ENCODE measurements at regions not wholly inside any gene's neighbourhood (a gene's known extent, or its start where the extent isn't known, plus 50 kb on each side); places are given as distances from the start of the nearest gene placed in this dataset.

DNA sequence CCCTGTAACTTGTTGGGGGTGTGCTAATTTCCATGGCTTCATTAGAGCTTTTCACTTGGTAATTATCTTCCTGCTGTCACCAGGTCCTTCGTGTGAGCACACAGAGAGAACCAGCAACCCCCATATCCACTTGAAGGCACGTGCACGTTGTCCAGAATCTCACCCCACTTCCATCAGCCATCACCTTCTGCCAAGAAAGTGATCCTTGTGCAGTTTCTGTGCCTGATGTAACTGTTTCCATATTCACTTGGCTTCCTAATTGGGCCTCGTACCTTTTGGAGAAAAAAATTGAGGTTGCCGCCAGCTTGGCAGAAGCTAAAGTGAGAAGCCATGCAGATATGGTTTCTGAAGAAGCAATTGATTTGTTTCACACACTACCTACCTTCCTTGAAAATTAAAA, 153.7 kb upstream of the TSHZ2 start:
- Histone ChIP-seq H3K14ac (replicated peaks; ENCODE audit: low read depth, low read length) (no peak overlapping the region), H3K4me2 (ENCODE audit: low read depth, low read length) (no peak overlapping the region), H3K9me3 (ENCODE audit: control insufficient read depth, insufficient read depth, low read length) (peaks cover 3% of the 10 kb centered on the region; the same call in 1 of the 2 replicates), H2AFZ (replicated peaks; ENCODE audit: low read length, poor library complexity) (no peak overlapping the region), H3K4me3 (ENCODE audit: insufficient read depth, low read depth, low read length) (no peak overlapping the region), H3K79me1 (ENCODE audit: low read depth in 1 of 2, low read length in 2 of 2) (no peaks in the 10 kb centered on the region), H3K27ac (ENCODE audit: insufficient read depth, low read length) (no peak overlapping the region), H3K36me3 (ENCODE audit: control insufficient read depth, insufficient read depth, low read length) (no peaks in the 10 kb centered on the region), H4K5ac (ENCODE audit: low read depth, low read length) (no peak overlapping the region), H3K4ac (ENCODE audit: low read depth, low read length) (no peak overlapping the region), H2BK20ac (ENCODE audit: low read depth, low read length) (no peak overlapping the region), H3K4me1 (ENCODE audit: control insufficient read depth, insufficient read depth, low read length) (no peaks in the 10 kb centered on the region), H3K9ac (ENCODE audit: low read depth, low read length) (no peak overlapping the region), H3K27me3 (ENCODE audit: control insufficient read depth, insufficient read depth, low read length) (no peaks in the 10 kb centered on the region), H2AK5ac (ENCODE audit: low read depth, low read length) (no peak overlapping the region), H2BK5ac (ENCODE audit: low read depth, low read length, poor library complexity, severe bottlenecking) (no peak overlapping the region), H4K8ac (ENCODE audit: low read depth in 2 of 2, low read length in 2 of 2) (no peak overlapping the region), H3K23ac (ENCODE audit: low read depth, low read length) (no peak overlapping the region), H4K20me1 (ENCODE audit: insufficient read depth, low read length) (no peaks in the 10 kb centered on the region), H3K9me1 (ENCODE audit: insufficient read depth, low read length) (no peaks in the 10 kb centered on the region), H2AK9ac (replicated peaks; ENCODE audit: low read depth, low read length, poor library complexity) (no peak overlapping the region), H3K18ac (ENCODE audit: low read depth, low read length) (no peak overlapping the region), H2BK15ac (ENCODE audit: low read depth, low read length) (no peak overlapping the region), H2BK120ac (ENCODE audit: low read depth, low read length) (no peak overlapping the region), H3K56ac (ENCODE audit: extremely low read depth, insufficient read depth, low read length) (no peak overlapping the region), H4K91ac (ENCODE audit: insufficient read depth, low read depth, low read length) (no peak overlapping the region)
- no CpG with 5 or more reads among the region's 5 CpGs for WGBS, 2 experiments (ENCODE audit: extremely low coverage in 2 of 2, insufficient read length in 1 of 2)
- POLR2A ChIA-PET (ENCODE audit: unreplicated experiment), result no interaction called here
- no TSS peak for BruUV-seq (replicated peaks)
- ATAC-seq (ENCODE audit: low read depth) (no peak), DNase-seq (no peak)
- in situ Hi-C loops (cut with MboI; ENCODE audit: low sequenced_read_pairs), result no loop called here
- CTCF ChIA-PET, result no interaction called here
- intact Hi-C loops (cut with micrococcal nuclease), result no loop called here
- dilution Hi-C loops (cut with HindIII; ENCODE audit: low sequenced_read_pairs, unreplicated experiment), result no loop called here
- TF ChIP-seq POLR2A (IDR thresholded peaks at IDR 0.05; ENCODE audit: low read depth, low read length) (no peak), MXI1 (IDR thresholded peaks at IDR 0.05; ENCODE audit: borderline replicate concordance, low read depth, low read length) (no peak), NFE2L2 (IDR thresholded peaks at IDR 0.05; ENCODE audit: low read depth, low read length) (no peak), RCOR1 (IDR thresholded peaks at IDR 0.05; ENCODE audit: insufficient replicate concordance, low read length) (no peak)
- TF ChIP-seq, protein P1, sequence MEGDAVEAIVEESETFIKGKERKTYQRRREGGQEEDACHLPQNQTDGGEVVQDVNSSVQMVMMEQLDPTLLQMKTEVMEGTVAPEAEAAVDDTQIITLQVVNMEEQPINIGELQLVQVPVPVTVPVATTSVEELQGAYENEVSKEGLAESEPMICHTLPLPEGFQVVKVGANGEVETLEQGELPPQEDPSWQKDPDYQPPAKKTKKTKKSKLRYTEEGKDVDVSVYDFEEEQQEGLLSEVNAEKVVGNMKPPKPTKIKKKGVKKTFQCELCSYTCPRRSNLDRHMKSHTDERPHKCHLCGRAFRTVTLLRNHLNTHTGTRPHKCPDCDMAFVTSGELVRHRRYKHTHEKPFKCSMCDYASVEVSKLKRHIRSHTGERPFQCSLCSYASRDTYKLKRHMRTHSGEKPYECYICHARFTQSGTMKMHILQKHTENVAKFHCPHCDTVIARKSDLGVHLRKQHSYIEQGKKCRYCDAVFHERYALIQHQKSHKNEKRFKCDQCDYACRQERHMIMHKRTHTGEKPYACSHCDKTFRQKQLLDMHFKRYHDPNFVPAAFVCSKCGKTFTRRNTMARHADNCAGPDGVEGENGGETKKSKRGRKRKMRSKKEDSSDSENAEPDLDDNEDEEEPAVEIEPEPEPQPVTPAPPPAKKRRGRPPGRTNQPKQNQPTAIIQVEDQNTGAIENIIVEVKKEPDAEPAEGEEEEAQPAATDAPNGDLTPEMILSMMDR (conservative IDR thresholded peaks at IDR 0.05; ENCODE audit: low read depth, low read length), result no peak

Data from IMR-90 (cell line).